Esophagus squamous epithelium (tissue), 5 donors: ENCODE measurements at regions not wholly inside any gene's neighbourhood (a gene's known extent, or its start where the extent isn't known, plus 50 kb on each side); places are given as distances from the start of the nearest gene placed in this dataset.

Source experiments
- DNase-seq: peaks from one replicate; lab custom pipeline; 2025; lab: John Stamatoyannopoulos, UW
- H3K27ac ChIP-seq, 4 donors: fragments of 200-600 bp; sonication (generic); one replicate each; pipeline ENCODE4 v1.5.1; 2016 to 2019; ENCODE audit warnings: mild to moderate bottlenecking in 1 of 4
- H3K27me3 ChIP-seq, 4 donors: fragments of 200-600 bp; sonication (generic); 1 replicate in 3 of 4; 2 replicates in 1 of 4; pipeline versions ENCODE4 v1.5.1 to v1.6.0; 2017 to 2021; ENCODE audit warnings: antibody characterized with exemption in 1 of 4
- H3K36me3 ChIP-seq, 3 donors: fragments of 200-600 bp; sonication (generic); one replicate each; pipeline ENCODE4 v1.5.1; 2016 to 2019
- H3K4me1 ChIP-seq, 3 donors: fragments of 200-600 bp; sonication (generic); one replicate each; pipeline ENCODE4 v1.5.1; 2017 to 2019
- H3K4me3 ChIP-seq, 4 donors: fragments of 200-600 bp; sonication (generic); 1 replicate in 3 of 4; 2 replicates in 1 of 4; pipeline ENCODE4 v1.5.1; 2016 to 2019; ENCODE audit warnings: mild to moderate bottlenecking in 2 of 4, moderate library complexity in 1 of 4
- H3K9me3 ChIP-seq, 3 donors: fragments of 200-600 bp; sonication (generic); one replicate each; pipeline ENCODE4 v1.5.1; 2016 to 2019
- POLR2A ChIP-seq, 4 donors: fragments of 450-650 bp; IDR thresholded peaks; one replicate each; pipeline ENCODE4 v1.6.1; 2017; ENCODE audit warnings: antibody characterized with exemption in 4 of 4, mild to moderate bottlenecking in 4 of 4, moderate library complexity in 3 of 4
- WGBS, 2 donors: methylation state at CpG; one replicate each; pipeline ENCODE4 v1.1.5; 2018; 5-methylcytosine and 5-hydroxymethylcytosine counted together
- intact Hi-C: fragments of 100-400 bp; cut with DNase I; formaldehyde crosslinking; loops from one replicate; pipeline ENCODE4 v1.15.0; 2022
- TF ChIP-seq, protein P1 (sequence below), 6 experiments: fragments of 450-650 bp in 4 of 6; fragments of 200-600 bp in 2 of 6; sonication (generic) in 2 of 6; IDR thresholded peaks; one replicate each; pipeline ENCODE4 v1.5.1; 2016 to 2019; ENCODE audit warnings: antibody characterized with exemption in 6 of 6, mild to moderate bottlenecking in 4 of 6, moderate library complexity in 4 of 6
- donor health status: DM: yes; HTN: yes; CAD: no.

DNA sequence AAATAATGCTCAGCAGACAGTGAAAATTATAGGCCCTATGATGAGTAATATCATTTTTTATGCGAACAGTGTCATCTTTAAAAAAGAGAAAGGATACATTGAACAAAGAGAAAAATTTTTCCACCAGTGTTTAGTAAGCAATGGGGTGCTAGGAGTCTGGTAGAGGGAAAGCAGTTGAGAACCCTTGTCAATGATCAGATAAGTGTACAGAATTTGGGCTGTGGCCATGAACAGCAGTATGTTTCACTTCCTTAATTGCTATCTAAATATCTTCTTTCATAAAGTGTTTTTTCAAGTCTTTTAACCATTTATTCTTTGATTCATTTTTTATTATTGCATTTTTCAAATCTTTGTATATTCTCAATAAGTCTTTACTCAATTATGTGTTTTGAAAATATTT, 750.7 kb upstream of the KCND2 start:
- TF ChIP-seq, protein P1, sequence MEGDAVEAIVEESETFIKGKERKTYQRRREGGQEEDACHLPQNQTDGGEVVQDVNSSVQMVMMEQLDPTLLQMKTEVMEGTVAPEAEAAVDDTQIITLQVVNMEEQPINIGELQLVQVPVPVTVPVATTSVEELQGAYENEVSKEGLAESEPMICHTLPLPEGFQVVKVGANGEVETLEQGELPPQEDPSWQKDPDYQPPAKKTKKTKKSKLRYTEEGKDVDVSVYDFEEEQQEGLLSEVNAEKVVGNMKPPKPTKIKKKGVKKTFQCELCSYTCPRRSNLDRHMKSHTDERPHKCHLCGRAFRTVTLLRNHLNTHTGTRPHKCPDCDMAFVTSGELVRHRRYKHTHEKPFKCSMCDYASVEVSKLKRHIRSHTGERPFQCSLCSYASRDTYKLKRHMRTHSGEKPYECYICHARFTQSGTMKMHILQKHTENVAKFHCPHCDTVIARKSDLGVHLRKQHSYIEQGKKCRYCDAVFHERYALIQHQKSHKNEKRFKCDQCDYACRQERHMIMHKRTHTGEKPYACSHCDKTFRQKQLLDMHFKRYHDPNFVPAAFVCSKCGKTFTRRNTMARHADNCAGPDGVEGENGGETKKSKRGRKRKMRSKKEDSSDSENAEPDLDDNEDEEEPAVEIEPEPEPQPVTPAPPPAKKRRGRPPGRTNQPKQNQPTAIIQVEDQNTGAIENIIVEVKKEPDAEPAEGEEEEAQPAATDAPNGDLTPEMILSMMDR (IDR thresholded peaks at IDR 0.05): no peak
- TF ChIP-seq POLR2A (IDR thresholded peaks at IDR 0.05): no peak
- intact Hi-C loops: no loop called here
- H3K4me1 ChIP-seq: no peaks in the 10 kb centered on the region
- 77 to 87% methylated on average over 1 of the region's 1 CpG for WGBS, 2 donors
- no peak overlapping the region for H3K4me3 ChIP-seq
- no peaks in the 10 kb centered on the region for H3K27me3 ChIP-seq
- DNase-seq: no peak
- peaks cover 0 to 11% (median 0%) of the 10 kb centered on the region in 3 donors for H3K9me3 ChIP-seq
- no peak overlapping the region for H3K27ac ChIP-seq
- H3K36me3 ChIP-seq: no peaks in the 10 kb centered on the region

DNA sequence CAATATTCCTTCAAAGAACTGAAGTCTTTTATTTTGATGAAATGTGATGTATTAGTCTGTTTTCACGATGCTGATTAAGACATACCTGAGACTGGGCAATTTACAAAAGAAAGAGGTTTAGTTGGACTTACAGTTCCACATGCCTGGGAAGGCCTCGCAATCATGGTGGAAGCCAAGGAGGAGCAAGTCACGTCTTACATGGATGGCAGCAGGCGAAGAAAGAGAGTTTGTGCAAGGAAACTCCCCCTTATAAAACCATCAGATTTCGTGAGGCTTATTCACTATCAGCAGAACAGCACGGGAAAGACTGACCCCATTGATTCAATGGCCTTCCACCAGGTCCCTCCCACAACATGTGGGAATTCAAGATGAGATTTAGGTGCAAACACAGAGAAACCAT, 750.3 kb upstream of the KCND2 start:
- 66 to 74% methylated on average over 6 of the region's 6 CpGs for WGBS, 2 donors
- H3K36me3 ChIP-seq: no peaks in the 10 kb centered on the region
- DNase-seq: no peak
- H3K27me3 ChIP-seq: no peaks in the 10 kb centered on the region
- no peak for TF ChIP-seq POLR2A (IDR thresholded peaks at IDR 0.05)
- TF ChIP-seq, protein P1 (IDR thresholded peaks at IDR 0.05): no peak
- H3K9me3 ChIP-seq: peaks cover 0 to 8% (median 0%) of the 10 kb centered on the region in 3 donors
- H3K4me3 ChIP-seq: no peak overlapping the region
- H3K4me1 ChIP-seq: no peaks in the 10 kb centered on the region
- H3K27ac ChIP-seq: no peak overlapping the region
- intact Hi-C loops: no loop called here

DNA sequence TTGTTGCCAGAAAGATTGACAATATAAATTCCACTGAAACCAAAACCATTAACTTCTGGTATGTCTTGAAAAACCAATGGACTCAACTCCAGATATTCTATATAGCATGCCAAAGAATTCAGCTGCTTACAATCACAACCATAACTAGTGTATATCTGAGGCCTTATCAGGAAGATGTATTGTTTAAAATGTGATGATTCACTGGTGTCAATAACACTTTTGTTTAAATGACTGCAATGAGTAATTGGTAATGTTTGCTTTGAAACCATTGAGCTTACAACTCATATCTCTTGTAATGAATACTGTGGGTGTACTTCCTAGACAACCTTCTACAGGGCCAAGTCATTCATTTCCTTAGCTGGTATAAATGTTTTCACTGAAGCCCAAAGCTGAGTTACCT, 727.9 kb upstream of the KCND2 start:
- H3K9me3 ChIP-seq: no peaks in the 10 kb centered on the region
- no peak overlapping the region for H3K4me3 ChIP-seq
- no peak for TF ChIP-seq POLR2A (IDR thresholded peaks at IDR 0.05)
- TF ChIP-seq, protein P1 (IDR thresholded peaks at IDR 0.05): no peak
- H3K27me3 ChIP-seq: no peaks in the 10 kb centered on the region
- no peaks in the 10 kb centered on the region for H3K4me1 ChIP-seq
- H3K27ac ChIP-seq: no peak overlapping the region
- no peaks in the 10 kb centered on the region for H3K36me3 ChIP-seq
- DNase-seq: no peak
- intact Hi-C loops: no loop called here

DNA sequence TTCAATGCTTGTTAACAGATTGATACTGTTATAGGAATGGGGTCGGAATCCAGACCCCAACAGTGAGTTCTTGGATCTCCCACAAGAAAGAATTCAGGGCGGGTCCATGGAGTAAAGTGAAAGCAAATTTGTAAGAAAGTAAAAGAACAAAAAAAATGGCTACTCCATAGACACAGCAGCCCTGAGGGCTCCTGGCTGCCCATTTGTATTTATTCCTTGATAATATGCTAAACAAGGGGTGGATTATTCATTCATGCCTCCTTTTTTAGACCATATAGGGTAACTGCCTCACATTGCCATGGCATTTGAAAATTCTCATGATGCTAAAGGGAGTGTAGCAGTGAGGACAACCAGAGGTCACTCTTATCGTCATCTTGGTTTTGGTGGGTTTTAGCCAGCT, 717.2 kb upstream of the KCND2 start:
- intact Hi-C loops: no loop called here
- Histone ChIP-seq H3K27me3 (no peaks in the 10 kb centered on the region), H3K36me3 (no peaks in the 10 kb centered on the region), H3K4me3 (no peak overlapping the region), H3K27ac (no peak overlapping the region), H3K4me1 (no peaks in the 10 kb centered on the region), H3K9me3 (no peaks in the 10 kb centered on the region)
- 58 to 71% methylated on average over 3 of the region's 3 CpGs for WGBS, 2 donors
- DNase-seq: no peak
- TF ChIP-seq, protein P1 (IDR thresholded peaks at IDR 0.05): no peak
- no peak for TF ChIP-seq POLR2A (IDR thresholded peaks at IDR 0.05)

DNA sequence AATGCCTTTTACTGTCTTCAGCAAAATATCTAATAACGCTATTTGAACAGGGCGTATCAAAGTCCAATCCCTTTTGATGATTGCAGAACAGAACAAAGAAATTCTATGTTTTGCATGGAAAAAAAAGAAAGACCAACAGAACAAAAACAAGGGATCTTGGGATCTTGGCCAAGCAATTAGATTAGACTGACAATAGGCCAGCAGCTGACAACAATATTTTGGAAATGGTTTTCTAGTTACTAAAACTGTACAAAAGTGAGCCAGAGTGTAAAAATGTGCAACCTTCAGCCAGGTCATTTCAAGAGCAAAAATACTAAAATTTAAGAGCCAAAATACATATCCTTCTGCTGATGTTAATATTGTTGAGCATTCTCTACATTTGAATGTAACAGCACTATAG, 716.5 kb upstream of the KCND2 start:
- no peak overlapping the region for H3K4me3 ChIP-seq
- intact Hi-C loops: no loop called here
- TF ChIP-seq, protein P1 (IDR thresholded peaks at IDR 0.05): no peak
- no peak for TF ChIP-seq POLR2A (IDR thresholded peaks at IDR 0.05)

More for the DNA sequence above, 716.5 kb upstream of the KCND2 start:
- no peaks in the 10 kb centered on the region for H3K4me1 ChIP-seq
- DNase-seq: no peak
- H3K27ac ChIP-seq: no peak overlapping the region
- 87 to 90% methylated on average over 2 of the region's 2 CpGs for WGBS, 2 donors
- no peaks in the 10 kb centered on the region for H3K36me3 ChIP-seq
- no peaks in the 10 kb centered on the region for H3K9me3 ChIP-seq
- no peaks in the 10 kb centered on the region for H3K27me3 ChIP-seq
